Omental fat pad (tissue), 3 donors: ENCODE measurements at regions not wholly inside any gene's neighbourhood (a gene's known extent, or its start where the extent isn't known, plus 50 kb on each side); places are given as distances from the start of the nearest gene placed in this dataset.

Experiments used
- ATAC-seq: fragments of 150-250 bp; one replicate; pipeline ENCODE4 v1.9.1; 2016; ENCODE audit warnings: mild to moderate bottlenecking, moderate library complexity; ENCODE audit not compliant: low FRiP score
- DNase-seq: peaks from one replicate; pipeline ENCODE4 v3.0.0-alpha.2; 2019; ENCODE audit warnings: low spot score
- CTCF ChIP-seq, 3 donors: fragments of 450-650 bp; IDR thresholded peaks; one replicate each; pipeline ENCODE4 v1.5.1; 2016 to 2017; ENCODE audit warnings: antibody characterized with exemption in 3 of 3, mild to moderate bottlenecking in 3 of 3, moderate library complexity in 2 of 3

- no peak for ATAC-seq
- DNase-seq = no peak
- no peak for TF ChIP-seq CTCF (IDR thresholded peaks at IDR 0.05)
Measured at GRCh38 chr6:150711584-150712504, 112.2 kb downstream of the PLEKHG1 start.

GRCh38 chr6:150712505-150713252 lies 113.0 kb downstream of the PLEKHG1 start:
- TF ChIP-seq CTCF (IDR thresholded peaks at IDR 0.05) = no peak
- ATAC-seq (no peak), DNase-seq (no peak)

DNA sequence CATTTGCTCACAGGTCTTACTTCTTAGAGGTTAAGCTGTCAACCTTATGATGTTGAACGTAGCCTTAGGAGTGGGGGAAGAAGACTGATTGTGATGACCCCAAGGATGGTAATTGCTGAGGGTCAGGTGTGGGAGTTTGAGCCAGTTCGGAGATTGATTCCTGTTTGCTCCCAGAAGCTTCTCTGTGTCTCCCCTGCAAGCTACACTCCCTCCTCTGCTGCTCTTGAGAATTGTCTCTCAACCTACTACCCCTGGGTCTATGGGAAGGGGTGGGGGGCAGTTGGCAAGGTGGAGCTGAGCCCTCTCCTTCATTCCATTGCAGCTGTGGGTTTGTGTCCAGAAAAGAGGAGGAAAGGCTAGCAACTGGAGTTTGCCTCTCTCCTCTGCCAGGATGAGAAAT lies 113.8 kb downstream of the PLEKHG1 start:
- DNase-seq (no peak), ATAC-seq (no peak)
- no peak for TF ChIP-seq CTCF (IDR thresholded peaks at IDR 0.05)

GRCh38 chr6:150713931-150714330 lies 114.2 kb downstream of the PLEKHG1 start:
- DNase-seq (no peak), ATAC-seq (no peak)
- no peak for TF ChIP-seq CTCF (IDR thresholded peaks at IDR 0.05)

DNA sequence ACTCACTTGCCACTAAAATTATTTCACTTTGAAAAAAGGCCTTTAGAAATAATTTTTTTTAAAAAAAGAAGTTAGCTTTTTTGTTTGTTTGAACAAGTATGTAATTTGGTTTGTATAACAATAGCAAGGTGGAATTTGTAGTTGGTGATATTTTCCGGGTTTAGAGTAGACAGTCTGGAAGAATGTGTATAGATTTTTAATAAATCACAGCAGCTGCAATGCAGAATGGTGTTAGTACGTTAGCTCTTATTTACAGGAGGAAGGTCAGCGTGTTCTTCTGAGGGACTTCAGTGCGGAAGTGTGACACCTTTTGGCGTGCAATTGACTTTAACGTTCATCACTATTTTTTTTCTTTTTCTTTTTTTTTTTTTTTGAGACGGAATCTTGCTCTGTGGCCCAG lies 115.4 kb downstream of the PLEKHG1 start:
- no peak for TF ChIP-seq CTCF (IDR thresholded peaks at IDR 0.05)
- ATAC-seq (no peak), DNase-seq (no peak)

GRCh38 chr6:150717419-150717818 lies 117.7 kb downstream of the PLEKHG1 start:
- ATAC-seq (no peak), DNase-seq (no peak)
- TF ChIP-seq CTCF (IDR thresholded peaks at IDR 0.05) = no peak
